Fibroblast of villous mesenchyme (primary cell): ENCODE measurements at regions not wholly inside any gene's neighbourhood (a gene's known extent, or its start where the extent isn't known, plus 50 kb on each side); places are given as distances from the start of the nearest gene placed in this dataset.

Experiments
- DNase-seq: peaks from one replicate; pipeline ENCODE4 v3.0.0-alpha.2; 2010; ENCODE audit warnings: low read depth
- H3K4me3 ChIP-seq: 2 replicates; pipeline ENCODE4 v1.5.1; 2011; ENCODE audit warnings: low read depth, mild to moderate bottlenecking, low read length
- CTCF ChIP-seq: IDR thresholded peaks from 2 replicates; pipeline ENCODE4 v1.5.1; 2012; ENCODE audit warnings: low read depth, mild to moderate bottlenecking, low read length; ENCODE audit not compliant: insufficient read depth

- peak; percentile 18 for DNase-seq
These were observed 75.9 kb upstream of the VGLL4 start for GRCh38 chr3:11719406-11720303.

GRCh38 chr3:11718637-11719405 is 75.1 kb upstream of the VGLL4 start:
- peak; percentile 69 for DNase-seq

More at GRCh38 chr3:11719406-11720303, 75.9 kb upstream of the VGLL4 start:
- H3K4me3 ChIP-seq, result peak overlapping the region; percentile 73
- no peak for TF ChIP-seq CTCF

GRCh38 chr3:11717768-11718636 is 74.3 kb upstream of the VGLL4 start:
- TF ChIP-seq CTCF, result no peak
- peak; percentile 61 for DNase-seq

More at GRCh38 chr3:11718637-11719405, 75.1 kb upstream of the VGLL4 start:
- TF ChIP-seq CTCF, result no peak
- peak overlapping the region; percentile 73 for H3K4me3 ChIP-seq

GRCh38 chr3:11717301-11717700 is 73.6 kb upstream of the VGLL4 start:
- no peak for TF ChIP-seq CTCF
- no peak overlapping the region for H3K4me3 ChIP-seq
- DNase-seq, result no peak

More at GRCh38 chr3:11717768-11718636, 74.3 kb upstream of the VGLL4 start:
- peak overlapping the region; percentile 73 for H3K4me3 ChIP-seq

- TF ChIP-seq CTCF, result no peak
- peak; percentile 81 for DNase-seq
- no peak overlapping the region for H3K4me3 ChIP-seq
These were observed 73.0 kb upstream of the VGLL4 start for GRCh38 chr3:11716573-11717290.
